Smooth muscle cell of the brain vasculature (primary cell): ENCODE measurements at regions not wholly inside any gene's neighbourhood (a gene's known extent, or its start where the extent isn't known, plus 50 kb on each side); places are given as distances from the start of the nearest gene placed in this dataset.
"Not testable (repeated sequence)": the region's sequence is repeated elsewhere in the genome, so short reads cannot be mapped to it uniquely, and the experiment has no call there.

Source experiments
- DNase-seq: peaks from one replicate; pipeline ENCODE4 v3.0.0-alpha.2; 2012; ENCODE audit warnings: low read depth, low spot score

DNA sequence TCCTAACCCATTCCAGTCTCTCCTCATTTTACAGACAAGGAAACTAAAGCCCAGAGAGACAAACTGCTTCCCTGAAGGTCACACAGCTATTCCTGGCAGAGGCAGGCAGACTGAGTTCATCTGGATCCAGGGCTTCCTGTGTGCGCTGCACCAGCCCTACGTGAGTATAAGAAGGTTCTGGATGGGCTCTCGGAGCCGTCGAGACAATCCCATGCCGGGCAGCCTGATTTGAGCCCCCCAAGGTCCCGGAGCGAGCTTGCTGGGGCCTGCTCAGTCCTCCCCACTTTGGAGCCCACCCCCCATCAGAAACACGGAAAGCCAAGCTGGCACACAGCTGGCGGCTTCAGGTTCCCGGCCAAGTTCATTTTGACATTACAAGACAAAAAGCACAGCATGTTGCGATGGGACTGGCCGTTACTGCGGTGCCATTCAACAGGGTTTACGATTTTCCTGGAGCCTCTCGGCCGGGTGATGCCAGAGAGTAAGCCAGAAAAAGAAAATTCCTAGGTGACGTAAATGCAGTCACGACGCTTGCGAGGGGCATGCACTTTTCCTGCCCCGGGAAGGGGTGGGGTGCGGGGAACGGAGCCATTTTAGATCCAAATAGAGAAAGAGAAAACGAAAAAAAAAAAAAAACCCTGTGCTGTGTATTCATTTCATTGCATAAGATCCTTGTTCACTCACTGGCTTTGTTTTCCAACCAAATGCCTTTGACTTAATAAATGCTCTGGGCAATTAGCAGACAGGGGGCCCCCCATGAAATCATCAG, 167.1 kb upstream of the FOXF1 start:
- no peak for DNase-seq

DNA sequence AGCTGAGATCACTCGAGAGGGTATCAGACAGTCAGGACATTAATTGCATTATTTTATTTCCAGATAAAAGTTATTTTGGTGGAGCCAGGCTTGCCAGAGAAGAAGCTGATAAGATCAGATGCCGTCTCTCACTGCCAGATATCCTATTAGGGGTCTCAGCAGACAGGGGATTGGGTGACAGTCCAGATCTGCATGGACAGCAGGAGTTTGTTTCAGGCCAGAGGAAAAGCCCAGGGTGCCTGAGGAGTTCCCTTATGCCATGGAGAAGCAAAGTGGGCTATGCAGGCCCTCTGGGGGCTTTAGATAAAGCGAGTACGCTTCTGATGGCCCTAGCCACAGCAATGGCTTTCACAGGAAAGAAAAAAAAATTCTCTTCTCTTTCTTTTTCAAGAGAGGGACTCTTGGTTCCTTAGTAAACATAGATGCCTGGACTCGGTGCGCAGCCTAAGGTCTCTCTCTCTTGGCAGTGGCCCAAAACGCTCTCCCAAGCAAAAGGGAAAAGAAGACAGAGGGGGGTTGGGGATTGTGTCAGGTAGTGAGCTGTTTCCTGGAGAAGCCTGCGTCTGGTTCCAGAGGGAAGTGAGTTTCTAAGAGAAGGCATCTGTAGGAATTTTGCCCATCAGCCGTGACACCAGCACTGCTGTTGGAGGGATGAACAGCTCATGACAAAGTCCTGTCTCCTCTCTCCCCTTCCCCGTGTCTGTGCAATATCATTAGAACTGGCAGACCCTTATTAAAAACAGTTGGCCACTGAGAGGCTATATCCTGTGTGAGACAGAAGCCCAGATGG, 166.3 kb upstream of the FOXF1 start:
- no peak for DNase-seq

- no peak for DNase-seq
Measured at GRCh38 chr16:86344586-86344871, 165.8 kb upstream of the FOXF1 start.

DNA sequence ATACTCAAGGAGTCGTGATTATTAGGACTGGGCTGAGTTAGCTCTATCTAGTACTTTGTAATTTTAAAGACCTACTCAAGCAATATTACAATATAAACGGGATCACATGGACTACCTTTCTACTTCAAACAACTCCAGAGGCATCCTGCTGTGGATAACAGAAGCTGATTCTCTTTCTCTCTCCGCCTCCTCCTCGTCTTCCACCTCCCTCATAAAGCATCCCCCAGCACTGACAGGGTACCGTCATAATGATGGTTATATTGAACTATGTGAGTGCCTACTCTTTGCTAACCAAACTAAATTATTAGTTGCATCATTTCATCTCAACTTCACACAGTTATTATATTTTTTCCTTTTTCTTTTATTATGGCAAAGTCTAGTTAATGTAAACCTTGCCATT, 165.4 kb upstream of the FOXF1 start:
- no peak for DNase-seq

GRCh38 chr16:86345516-86345915, 164.8 kb upstream of the FOXF1 start:
- no peak for DNase-seq

GRCh38 chr16:86346034-86346433, 164.3 kb upstream of the FOXF1 start:
- DNase-seq = no peak

GRCh38 chr16:86347090-86347489, 163.2 kb upstream of the FOXF1 start:
- DNase-seq = no peak

DNA sequence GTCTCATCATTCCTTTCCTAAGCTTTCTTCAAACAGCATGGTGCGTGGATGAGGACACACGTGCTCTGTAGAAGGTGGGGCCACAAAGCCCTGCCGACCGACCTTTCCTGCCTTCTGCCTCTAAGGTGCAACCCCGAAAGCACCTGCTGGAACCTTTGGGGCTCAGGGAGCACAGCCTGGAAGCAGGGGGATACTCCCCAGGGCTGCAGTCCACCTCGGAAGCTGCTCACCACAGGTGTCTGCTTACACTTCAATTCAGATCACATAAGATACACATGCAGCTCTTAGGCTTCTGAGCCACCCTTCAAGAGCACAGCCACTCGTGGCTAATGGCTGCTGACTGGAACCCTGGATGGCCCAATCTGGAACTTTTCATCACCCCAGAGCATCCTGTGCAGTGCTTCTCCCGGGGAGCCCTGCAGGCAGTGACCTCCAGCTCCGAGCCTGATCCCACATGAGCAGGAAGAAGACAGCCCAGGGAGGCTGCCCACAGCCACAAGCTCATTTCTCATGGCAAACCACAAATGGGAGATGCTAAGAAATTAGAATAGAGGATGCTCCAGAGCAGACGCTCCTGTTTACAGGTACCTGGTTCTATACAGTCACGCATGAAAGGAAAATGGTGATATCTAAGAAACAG, 162.3 kb upstream of the FOXF1 start:
- no peak for DNase-seq

GRCh38 chr16:86349338-86349900, 160.9 kb upstream of the FOXF1 start:
- no peak for DNase-seq

DNA sequence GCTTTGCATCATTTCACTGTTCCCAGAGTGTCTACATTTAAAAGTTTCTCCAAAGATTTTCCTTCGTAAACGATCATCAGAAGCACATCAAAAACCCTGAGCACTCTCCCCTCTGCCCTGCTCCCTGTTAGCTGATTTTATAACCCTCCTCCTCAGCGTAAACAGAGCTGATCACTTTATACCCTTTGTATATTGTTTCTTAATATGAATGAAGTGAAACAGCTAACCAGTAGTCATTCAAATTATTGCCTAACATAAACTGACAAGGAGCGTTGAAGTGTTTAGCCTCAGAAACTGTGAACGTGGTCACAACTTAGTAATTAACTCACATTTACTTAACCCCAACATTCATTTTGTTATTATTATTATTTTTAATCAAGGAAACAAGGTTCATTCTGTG, 160.0 kb upstream of the FOXF1 start:
- DNase-seq = no peak

GRCh38 chr16:86351041-86351784, 159.1 kb upstream of the FOXF1 start:
- no peak for DNase-seq

- not testable (repeated sequence) for DNase-seq
Measured at GRCh38 chr16:86351785-86352139, 158.6 kb upstream of the FOXF1 start.

- no peak for DNase-seq
Measured at GRCh38 chr16:86353148-86353547, 157.2 kb upstream of the FOXF1 start.

GRCh38 chr16:86353948-86354347, 156.4 kb upstream of the FOXF1 start:
- DNase-seq = no peak

DNA sequence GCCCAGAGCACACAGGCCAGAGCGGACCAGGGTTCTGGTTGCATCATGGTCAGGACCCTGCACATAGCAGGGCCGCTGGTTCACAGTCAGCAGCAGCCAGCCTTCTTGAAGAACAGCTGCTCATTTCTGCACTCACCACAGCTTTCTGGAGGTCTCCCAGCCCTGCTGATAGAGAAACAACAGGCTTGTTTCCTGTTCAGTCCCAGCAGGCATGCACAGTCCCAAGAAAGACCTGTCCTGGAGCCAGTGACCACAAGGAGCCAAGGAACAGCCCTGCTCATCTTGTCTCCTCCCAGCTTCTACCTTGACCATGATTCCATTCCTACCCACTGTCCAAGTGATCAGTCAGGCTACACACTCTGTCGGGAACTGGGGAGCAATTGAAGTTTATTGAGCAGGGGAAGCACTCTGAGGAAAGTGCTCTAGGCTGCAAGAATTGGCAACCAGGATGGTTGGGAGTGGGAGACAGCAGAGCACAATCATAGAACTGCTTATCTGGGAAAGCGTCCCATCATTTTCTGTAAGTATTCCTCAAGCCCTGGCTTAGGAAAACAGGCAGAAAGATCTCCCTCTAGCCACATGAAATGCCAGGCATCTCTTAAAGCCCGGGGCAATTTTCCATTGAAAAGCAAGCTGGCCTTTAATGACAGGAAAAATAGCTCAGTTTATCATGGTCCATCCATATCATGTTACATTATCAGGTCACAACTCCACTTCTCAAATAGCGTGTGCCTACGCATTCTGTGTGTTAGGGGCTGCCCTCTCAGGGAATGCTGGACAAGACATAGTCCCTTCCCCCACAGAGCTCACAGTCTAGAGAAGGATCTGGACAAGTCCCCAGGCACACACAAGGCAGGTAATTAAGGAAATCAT, 155.4 kb upstream of the FOXF1 start:
- no peak for DNase-seq

DNA sequence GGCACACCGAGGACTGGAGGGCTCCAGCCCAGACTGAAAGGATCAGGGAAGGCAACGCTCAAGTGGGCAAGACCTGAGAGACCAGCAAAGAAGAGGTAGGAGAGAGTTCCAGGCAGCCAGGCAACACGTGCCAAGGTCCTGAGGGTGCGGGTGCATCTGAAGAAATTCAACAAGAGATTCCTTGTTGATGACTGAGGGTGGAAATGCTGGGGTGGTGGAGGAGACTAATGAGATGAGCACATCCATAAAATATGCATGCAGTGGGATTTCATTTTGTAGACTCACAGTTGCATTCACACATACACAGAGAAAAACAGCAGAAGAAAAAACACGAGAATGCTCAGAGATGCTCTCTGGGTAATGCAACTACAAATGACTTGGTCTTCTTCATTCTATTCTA, 154.8 kb upstream of the FOXF1 start:
- DNase-seq = no peak

DNA sequence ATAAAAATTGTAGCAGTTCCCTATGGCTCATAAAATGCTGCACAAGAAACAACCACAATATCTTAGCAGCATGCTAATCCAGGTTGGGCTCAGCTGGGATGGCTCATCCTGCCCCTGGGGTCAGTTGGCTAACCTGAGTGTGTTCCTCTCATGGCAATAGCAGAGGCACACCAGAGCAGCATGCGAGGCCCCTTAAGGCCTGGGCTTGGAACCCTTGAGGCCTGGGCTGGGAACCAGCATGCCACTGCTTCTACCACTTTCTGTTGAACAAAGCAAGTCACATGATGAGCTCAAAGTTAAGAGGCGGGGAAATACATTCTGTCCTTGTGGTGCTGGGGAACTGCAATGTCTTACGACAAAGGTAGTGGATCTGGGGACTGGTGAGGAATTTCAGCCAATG, 154.4 kb upstream of the FOXF1 start:
- no peak for DNase-seq

GRCh38 chr16:86356804-86357203, 153.5 kb upstream of the FOXF1 start:
- no peak for DNase-seq

DNA sequence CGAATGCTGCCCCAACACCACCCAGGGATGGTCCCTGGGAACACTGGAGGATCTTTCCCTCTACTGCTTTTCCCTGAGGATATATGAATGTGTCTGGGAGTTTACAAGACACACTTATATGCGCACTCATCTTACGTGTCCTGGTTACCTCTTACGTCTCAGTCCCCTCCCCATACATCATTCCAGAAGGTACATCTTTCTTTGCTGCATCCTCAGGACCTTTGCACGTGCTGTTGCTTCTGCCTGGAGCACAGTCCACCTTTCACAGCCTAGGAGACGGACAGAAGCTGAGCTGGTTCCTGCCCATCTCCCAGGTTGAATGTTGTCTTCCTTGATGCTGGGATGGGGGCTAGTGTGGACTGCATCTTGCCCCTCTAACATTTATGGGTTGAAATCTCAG, 153.0 kb upstream of the FOXF1 start:
- DNase-seq = no peak

DNA sequence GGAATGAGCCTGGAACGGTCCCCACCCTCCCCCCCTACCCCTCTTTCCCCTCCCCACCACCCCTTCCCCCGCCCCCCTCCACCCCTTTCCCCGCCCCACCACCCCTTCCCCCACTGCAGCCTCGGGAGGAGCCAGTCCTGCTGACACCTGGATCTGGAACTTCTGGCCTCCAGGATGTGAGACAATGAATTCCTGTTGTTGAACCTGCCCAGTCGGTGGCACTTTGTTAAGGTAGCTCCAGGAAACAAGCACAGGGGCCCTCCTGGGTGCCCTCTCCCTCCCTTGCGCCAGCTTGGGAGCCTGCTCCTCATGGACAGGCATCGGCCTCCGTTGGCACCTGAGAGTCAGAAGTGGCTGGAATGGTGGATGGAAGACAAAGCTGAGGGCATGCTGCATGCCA, 152.4 kb upstream of the FOXF1 start:
- DNase-seq = no peak

DNA sequence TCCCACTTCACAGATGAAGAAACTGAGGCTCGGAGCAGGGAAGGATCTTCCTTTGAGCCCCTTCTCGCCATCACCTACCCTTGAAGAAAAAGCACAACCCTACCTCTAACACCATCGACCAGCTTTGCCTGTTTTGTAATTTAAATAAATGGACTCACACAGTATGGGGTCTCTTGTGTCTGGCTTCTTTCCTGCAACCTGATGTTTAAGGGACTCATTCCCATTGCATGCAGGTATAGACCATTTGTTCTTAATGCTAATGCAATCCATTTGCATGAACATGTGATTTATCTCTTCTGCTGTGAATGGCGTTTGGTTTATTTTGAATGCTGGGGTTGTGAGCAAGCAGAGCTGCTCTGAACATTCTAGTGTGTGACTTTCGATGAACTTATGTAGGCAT, 150.8 kb upstream of the FOXF1 start:
- DNase-seq = no peak
